ENCODE measurements at regions not wholly inside any gene's neighbourhood (a gene's known extent, or its start where the extent isn't known, plus 50 kb on each side); places are given as distances from the start of the nearest gene placed in this dataset.

DNA sequence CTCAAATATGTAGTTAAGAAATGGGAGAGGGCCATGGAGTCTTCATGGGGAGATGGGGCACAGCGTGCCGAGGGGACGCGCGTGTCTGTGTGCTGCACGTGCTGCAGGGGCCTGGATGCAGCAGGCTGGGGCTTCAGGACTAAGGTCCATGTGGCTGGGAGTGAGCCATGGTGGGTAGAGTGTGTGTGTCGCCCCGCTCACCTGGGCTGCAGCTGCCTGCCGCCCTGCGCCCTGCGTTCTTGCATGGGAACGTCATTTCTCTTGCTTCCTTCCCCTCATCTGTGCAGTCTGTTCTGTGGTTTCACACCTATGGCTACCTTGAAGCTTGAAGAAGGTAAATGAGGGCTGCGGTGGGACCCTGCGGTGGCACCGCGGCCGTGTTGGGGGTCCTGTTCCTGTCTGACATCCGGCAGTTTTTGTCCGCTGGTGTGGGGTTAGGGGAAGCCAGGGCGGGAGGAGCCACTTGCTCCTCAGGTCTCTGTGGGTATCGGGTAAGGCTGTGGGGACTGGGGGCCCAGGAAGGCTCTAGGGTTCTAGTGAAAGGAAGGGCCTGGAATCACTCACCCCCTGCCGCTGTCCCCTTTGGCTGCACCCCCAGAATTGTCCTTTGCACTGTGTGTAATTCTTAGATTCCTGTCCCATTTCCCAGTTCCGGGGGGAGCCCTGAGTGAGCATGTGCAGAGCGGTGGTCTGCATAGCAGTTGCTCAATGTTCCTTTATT lies 54.1 kb upstream of the HS6ST1 start:
- TF ChIP-seq, protein P1, sequence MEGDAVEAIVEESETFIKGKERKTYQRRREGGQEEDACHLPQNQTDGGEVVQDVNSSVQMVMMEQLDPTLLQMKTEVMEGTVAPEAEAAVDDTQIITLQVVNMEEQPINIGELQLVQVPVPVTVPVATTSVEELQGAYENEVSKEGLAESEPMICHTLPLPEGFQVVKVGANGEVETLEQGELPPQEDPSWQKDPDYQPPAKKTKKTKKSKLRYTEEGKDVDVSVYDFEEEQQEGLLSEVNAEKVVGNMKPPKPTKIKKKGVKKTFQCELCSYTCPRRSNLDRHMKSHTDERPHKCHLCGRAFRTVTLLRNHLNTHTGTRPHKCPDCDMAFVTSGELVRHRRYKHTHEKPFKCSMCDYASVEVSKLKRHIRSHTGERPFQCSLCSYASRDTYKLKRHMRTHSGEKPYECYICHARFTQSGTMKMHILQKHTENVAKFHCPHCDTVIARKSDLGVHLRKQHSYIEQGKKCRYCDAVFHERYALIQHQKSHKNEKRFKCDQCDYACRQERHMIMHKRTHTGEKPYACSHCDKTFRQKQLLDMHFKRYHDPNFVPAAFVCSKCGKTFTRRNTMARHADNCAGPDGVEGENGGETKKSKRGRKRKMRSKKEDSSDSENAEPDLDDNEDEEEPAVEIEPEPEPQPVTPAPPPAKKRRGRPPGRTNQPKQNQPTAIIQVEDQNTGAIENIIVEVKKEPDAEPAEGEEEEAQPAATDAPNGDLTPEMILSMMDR (IDR thresholded peaks at IDR 0.05; ENCODE audit: low read depth, low read length, missing control alignments) = no peak
- H3K4me3 ChIP-seq (replicated peaks; ENCODE audit: low read depth, low read length) = no peak overlapping the region
- no peak for DNase-seq (ENCODE audit: extremely low read depth, low read depth)

DNA sequence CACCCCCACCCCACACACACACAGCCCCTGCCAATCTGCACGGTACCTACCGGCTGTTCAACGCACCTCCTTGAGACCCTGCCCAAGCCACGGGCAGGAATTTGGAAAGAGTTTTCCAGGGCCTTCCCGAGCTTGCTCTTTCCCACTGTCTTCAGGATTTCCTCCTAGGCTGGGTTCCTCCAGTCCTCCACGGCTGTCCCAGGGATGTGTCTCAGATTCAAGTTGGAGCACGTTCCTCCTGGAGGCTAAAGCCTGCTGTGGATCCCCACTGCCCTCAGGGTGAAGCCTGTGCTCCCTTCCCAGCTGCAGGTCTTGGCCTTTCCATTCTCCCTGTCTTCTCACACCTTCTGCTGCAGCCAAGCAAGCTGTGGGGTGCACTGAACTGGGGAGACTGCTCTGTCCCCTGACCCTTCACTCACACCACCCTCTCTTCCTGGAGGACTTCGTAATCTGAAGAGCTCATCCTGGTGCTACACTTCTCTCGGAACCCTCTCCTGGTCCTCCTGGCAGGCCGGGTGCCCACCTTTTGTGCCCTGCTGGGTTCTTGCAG lies 54.9 kb upstream of the HS6ST1 start:
- no peak for DNase-seq (ENCODE audit: extremely low read depth, low read depth)
- H3K4me3 ChIP-seq (replicated peaks; ENCODE audit: low read depth, low read length) = no peak overlapping the region
- TF ChIP-seq, protein P1 (IDR thresholded peaks at IDR 0.05; ENCODE audit: low read depth, low read length, missing control alignments) = no peak

DNA sequence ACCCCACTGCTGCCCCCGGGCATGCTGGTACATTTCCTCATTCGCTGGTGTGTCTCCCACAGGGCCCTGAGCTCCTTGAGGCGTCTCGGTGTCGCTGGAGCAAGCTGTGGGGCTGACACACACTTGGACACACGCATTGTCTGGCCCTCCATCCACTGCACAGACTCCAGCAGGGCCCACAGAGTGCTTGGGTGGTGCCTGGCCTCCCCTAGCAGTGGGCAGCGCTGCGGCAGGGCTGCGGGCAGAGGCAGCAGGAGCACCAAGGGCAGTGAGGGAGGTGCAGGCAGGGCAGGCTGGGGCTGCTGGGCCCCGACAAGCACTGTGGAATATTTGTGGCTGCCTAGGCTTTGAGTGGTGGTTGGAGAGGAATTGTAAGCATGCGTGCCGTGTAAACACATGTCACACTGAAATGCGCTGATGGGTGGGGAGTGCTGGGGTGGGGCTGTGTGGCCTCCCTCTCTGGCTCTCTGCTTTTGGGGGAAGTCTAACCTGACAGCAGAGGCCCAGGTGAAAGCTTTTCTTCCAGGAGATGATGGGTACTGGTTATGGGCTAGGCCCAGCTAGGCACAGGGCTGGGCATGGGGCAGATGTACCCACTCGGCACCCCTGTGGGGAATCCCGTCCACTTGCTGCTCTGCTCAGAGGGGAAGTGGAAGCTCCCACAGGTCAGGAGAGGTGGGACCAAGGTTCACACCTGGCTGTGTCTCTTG lies 55.5 kb upstream of the HS6ST1 start:
- DNase-seq (ENCODE audit: extremely low read depth, low read depth) = peak; percentile 48
- no peak overlapping the region for H3K4me3 ChIP-seq (replicated peaks; ENCODE audit: low read depth, low read length)
- TF ChIP-seq, protein P1 (IDR thresholded peaks at IDR 0.05; ENCODE audit: low read depth, low read length, missing control alignments) = no peak

DNA sequence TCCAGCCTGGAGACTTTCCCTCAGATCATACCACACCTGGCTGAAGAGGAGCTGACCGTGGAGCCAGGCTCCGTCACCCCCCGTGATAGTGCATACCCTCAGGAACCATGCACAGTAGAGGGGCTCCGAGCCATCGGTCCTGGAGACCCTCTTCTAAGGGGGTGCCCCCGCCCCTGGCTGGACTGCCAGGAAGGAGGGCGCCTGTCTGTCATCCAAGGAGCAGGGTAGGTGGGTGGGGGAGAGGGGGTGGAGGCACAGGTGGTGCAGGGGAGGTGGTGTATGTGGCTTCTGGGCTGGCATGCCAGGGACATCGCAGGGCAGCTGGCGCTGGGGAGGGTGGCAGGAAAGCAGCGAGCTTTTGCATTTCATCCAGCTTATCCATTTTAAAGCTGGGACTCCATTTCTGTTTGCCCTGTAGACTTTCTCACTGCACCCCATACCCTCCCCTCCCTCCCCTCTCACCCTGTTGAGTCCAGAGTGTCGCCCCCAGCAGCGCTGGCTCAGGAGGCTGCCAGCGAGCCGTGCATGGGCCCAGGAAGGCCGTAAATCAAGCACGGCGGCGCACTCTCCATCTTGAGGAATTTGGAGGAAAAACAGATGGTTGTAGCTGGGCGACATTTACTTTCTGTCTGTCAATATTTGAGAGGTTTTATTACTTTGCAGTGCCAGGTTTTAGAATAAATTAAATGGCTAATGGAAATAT lies 56.2 kb upstream of the HS6ST1 start:
- H3K4me3 ChIP-seq (replicated peaks; ENCODE audit: low read depth, low read length) = no peak overlapping the region
- TF ChIP-seq, protein P1 (IDR thresholded peaks at IDR 0.05; ENCODE audit: low read depth, low read length, missing control alignments) = no peak
- no peak for DNase-seq (ENCODE audit: extremely low read depth, low read depth)

DNA sequence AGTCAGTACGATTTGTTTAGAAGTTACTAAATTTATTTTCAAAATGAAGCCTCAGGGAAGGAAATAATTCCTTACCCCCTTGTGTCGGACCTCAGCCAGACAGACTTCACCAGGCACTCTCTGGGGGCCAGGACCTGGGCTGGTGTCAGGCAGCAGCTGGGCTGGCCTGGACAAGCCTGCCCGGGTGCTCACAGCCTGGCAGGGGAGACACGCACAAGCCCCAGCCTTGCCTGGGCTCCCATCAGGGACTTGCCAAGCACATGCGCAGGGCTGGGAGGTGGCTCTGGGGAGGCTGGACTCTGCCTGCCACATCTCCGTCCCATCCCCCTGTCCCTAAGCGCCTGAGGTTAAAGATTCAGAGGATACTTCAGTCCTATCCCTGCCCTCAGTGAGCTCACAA lies 56.8 kb upstream of the HS6ST1 start:
- no peak overlapping the region for H3K4me3 ChIP-seq (replicated peaks; ENCODE audit: low read depth, low read length)
- no peak for DNase-seq (ENCODE audit: extremely low read depth, low read depth)
- TF ChIP-seq, protein P1 (IDR thresholded peaks at IDR 0.05; ENCODE audit: low read depth, low read length, missing control alignments) = no peak

DNA sequence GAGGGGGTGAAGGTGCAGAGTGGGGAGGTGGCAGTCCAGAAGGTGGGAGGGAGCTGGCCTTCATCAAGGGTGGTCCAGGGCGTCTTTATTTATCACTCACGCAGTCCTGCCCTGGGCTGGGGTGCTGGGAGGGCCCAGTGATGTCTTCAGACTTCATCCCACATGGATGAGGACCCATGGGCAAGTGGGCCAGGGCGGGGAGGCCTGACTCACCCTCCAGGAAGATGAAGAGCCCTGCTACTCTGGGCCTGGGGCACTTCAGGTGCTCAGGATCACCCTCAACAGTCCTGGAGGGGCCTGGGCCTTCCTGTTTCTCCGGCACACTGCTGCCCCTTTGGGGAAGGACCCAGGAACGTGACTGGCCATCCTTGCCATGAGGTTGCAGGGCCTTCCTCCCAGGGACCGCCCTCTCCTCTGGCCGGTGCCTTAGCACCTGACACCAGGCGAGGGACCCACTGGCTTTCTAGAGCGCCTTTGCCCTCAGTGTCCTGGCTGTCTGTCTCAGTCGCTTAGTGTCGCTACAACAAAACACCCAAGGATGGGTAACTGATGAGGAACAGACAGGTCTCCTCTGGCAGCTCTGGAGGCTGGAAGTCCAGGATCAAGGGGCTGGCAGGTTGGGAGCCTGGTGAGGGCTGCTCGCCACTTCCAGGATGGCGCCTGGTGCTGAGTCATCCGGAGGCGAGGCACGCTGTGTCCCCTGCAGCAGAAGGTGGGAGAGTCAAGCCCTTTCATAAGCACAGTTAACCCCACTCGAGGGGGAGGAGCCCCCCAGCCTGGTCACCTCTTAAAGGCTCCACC lies 57.8 kb upstream of the HS6ST1 start:
- no peak overlapping the region for H3K4me3 ChIP-seq (replicated peaks; ENCODE audit: low read depth, low read length)
- no peak for DNase-seq (ENCODE audit: extremely low read depth, low read depth)
- TF ChIP-seq, protein P1 (IDR thresholded peaks at IDR 0.05; ENCODE audit: low read depth, low read length, missing control alignments) = no peak
